ENCODE measurements at regions not wholly inside any gene's neighbourhood (a gene's known extent, or its start where the extent isn't known, plus 50 kb on each side); places are given as distances from the start of the nearest gene placed in this dataset.

GRCh38 chr16:29148867-29149272 lies 164.0 kb downstream of the LAT start:
- TF ChIP-seq CTCF (conservative IDR thresholded peaks at IDR 0.05; ENCODE audit: low read length) (no peak), EZH2phosphoT487 (IDR thresholded peaks at IDR 0.05; ENCODE audit: borderline replicate concordance) (no peak)

Data from Loucy (cell line).